ENCODE measurements at regions not wholly inside any gene's neighbourhood (a gene's known extent, or its start where the extent isn't known, plus 50 kb on each side); places are given as distances from the start of the nearest gene placed in this dataset.

- Histone ChIP-seq H3K27ac (no peak overlapping the region), H3K4me3 (no peak overlapping the region), H3K9me3 (no peaks in the 10 kb centered on the region), H3K27me3 (no peaks in the 10 kb centered on the region), H3K36me3 (no peaks in the 10 kb centered on the region), H3K4me1 (no peaks in the 10 kb centered on the region)
- TF ChIP-seq CTCF (IDR thresholded peaks at IDR 0.05) (no peak), POLR2A (IDR thresholded peaks at IDR 0.05) (no peak)
- DNase-seq, result no peak
These were observed 342.5 kb upstream of the NXPH2 start for GRCh38 chr2:139122711-139123158.

GRCh38 chr2:139099721-139100120 lies 319.5 kb upstream of the NXPH2 start:
- no peak overlapping the region for H3K4me3 ChIP-seq
- TF ChIP-seq POLR2A (IDR thresholded peaks at IDR 0.05), result no peak
- TF ChIP-seq CTCF (IDR thresholded peaks at IDR 0.05), result no peak

DNA sequence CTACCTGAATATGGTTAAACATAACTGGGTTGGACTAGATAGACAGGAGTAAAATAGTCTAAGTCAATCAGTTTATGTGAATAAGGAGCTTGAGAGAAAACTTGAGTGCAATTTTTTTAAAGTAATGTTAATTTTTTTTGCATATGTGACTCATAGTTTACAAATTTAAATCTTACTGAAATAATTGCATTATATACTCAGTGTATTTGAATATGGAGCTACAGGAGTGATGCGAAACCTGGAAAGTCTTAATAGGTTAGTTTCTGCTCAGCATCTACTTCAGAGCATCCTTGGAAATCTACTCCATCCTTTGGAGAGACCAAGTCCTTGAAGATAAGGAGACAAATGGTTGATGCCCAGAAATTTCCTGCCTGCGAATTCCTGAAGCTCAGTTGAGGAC lies 318.8 kb upstream of the NXPH2 start:
- TF ChIP-seq CTCF (IDR thresholded peaks at IDR 0.05) (no peak), POLR2A (IDR thresholded peaks at IDR 0.05) (no peak)
- Histone ChIP-seq H3K4me3 (no peak overlapping the region), H3K27me3 (no peaks in the 10 kb centered on the region), H3K36me3 (no peaks in the 10 kb centered on the region), H3K9me3 (no peaks in the 10 kb centered on the region), H3K27ac (no peak overlapping the region), H3K4me1 (no peaks in the 10 kb centered on the region)
- no peak for DNase-seq

More at GRCh38 chr2:139099721-139100120, 319.5 kb upstream of the NXPH2 start:
- H3K36me3 ChIP-seq, result no peaks in the 10 kb centered on the region
- H3K9me3 ChIP-seq, result no peaks in the 10 kb centered on the region
- no peaks in the 10 kb centered on the region for H3K27me3 ChIP-seq
- H3K4me1 ChIP-seq, result no peaks in the 10 kb centered on the region
- DNase-seq, result no peak
- H3K27ac ChIP-seq, result no peak overlapping the region

DNA sequence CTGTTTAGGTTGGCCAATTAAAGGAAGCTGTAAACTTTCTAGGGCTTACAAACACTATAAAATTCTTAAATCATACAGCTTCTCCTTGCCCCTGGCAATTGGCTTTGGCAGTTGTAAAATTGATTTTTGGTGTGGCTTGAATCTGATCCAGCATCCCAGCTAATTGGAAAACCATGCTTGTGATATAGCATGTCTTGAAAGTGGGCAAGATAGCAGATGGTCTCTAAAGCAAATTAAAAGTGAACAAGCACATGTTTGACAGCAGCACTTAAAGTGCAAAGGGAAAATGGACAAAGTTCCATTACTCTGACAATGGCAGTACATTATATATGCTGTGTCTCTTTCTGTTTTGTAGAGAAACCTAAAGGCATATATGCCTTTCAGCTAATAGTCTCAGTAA lies 302.9 kb upstream of the NXPH2 start:
- H3K4me3 ChIP-seq, result no peak overlapping the region
- H3K27ac ChIP-seq, result no peak overlapping the region
- DNase-seq, result no peak
- no peaks in the 10 kb centered on the region for H3K4me1 ChIP-seq
- no peaks in the 10 kb centered on the region for H3K9me3 ChIP-seq
- TF ChIP-seq POLR2A (IDR thresholded peaks at IDR 0.05) (no peak), CTCF (IDR thresholded peaks at IDR 0.05) (no peak)
- no peaks in the 10 kb centered on the region for H3K36me3 ChIP-seq
- no peaks in the 10 kb centered on the region for H3K27me3 ChIP-seq

DNA sequence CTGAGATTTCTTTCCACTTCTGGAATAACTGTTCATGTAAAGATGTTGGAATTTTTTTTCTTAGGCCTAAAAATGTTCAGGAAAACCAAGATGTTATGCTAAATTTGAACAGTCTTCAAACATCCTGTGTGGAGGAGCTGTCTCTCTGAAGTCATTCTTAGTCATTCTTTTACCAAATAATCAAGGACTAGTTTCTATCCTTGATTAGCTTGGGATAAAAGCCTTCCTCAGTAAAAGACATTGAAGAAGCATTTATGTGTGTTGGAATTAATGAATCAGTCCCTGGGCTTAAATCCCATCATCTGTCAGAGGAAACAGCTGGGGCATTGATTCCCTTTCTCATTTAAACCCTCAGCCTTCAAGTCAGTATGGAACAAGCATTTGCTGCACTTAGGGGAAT lies 300.1 kb upstream of the NXPH2 start:
- H3K27me3 ChIP-seq, result no peaks in the 10 kb centered on the region
- no peak overlapping the region for H3K4me3 ChIP-seq
- no peak for DNase-seq
- no peak overlapping the region for H3K27ac ChIP-seq
- H3K9me3 ChIP-seq, result no peaks in the 10 kb centered on the region
- TF ChIP-seq POLR2A (IDR thresholded peaks at IDR 0.05), result no peak
- no peak for TF ChIP-seq CTCF (IDR thresholded peaks at IDR 0.05)
- no peaks in the 10 kb centered on the region for H3K36me3 ChIP-seq
- no peaks in the 10 kb centered on the region for H3K4me1 ChIP-seq

- no peak for DNase-seq
- H3K27ac ChIP-seq, result no peak overlapping the region
- TF ChIP-seq POLR2A (IDR thresholded peaks at IDR 0.05) (no peak), CTCF (IDR thresholded peaks at IDR 0.05) (no peak)
These were observed 299.1 kb upstream of the NXPH2 start for GRCh38 chr2:139079311-139079710.

More at GRCh38 chr2:139079311-139079710, 299.1 kb upstream of the NXPH2 start:
- Histone ChIP-seq H3K4me1 (no peaks in the 10 kb centered on the region), H3K4me3 (no peak overlapping the region), H3K36me3 (no peaks in the 10 kb centered on the region), H3K9me3 (no peaks in the 10 kb centered on the region), H3K27me3 (no peaks in the 10 kb centered on the region)
